GM21737 (cell line): ENCODE measurements at regions not wholly inside any gene's neighbourhood (a gene's known extent, or its start where the extent isn't known, plus 50 kb on each side); places are given as distances from the start of the nearest gene placed in this dataset.

ENCODE experiments used
- ATAC-seq: cut with Tn5 transposase; IDR thresholded peaks from one replicate; pipeline ENCODE4 v1.9.1; 2021; ENCODE audit warnings: mild to moderate bottlenecking, moderate library complexity; ENCODE audit not compliant: unreplicated experiment

GRCh38 chr1:221335161-221336101 is 406.5 kb downstream of the DUSP10 start:
- no peak for ATAC-seq

- no peak for ATAC-seq
Observed at GRCh38 chr1:221336126-221336525, 405.8 kb downstream of the DUSP10 start.

GRCh38 chr1:221337106-221337505 is 404.8 kb downstream of the DUSP10 start:
- no peak for ATAC-seq

GRCh38 chr1:221343136-221343535 is 398.8 kb downstream of the DUSP10 start:
- ATAC-seq: no peak

GRCh38 chr1:221343607-221344006 is 398.3 kb downstream of the DUSP10 start:
- ATAC-seq: no peak

GRCh38 chr1:221344693-221345092 is 397.2 kb downstream of the DUSP10 start:
- no peak for ATAC-seq

GRCh38 chr1:221347706-221348105 is 394.2 kb downstream of the DUSP10 start:
- no peak for ATAC-seq

- no peak for ATAC-seq
Observed at GRCh38 chr1:221350091-221350490, 391.8 kb downstream of the DUSP10 start.

- no peak for ATAC-seq
Observed at GRCh38 chr1:221356693-221357092, 385.2 kb downstream of the DUSP10 start.

- ATAC-seq: no peak
Observed at GRCh38 chr1:221363039-221363438, 378.9 kb downstream of the DUSP10 start.

GRCh38 chr1:221366495-221367110 is 375.3 kb downstream of the DUSP10 start:
- no peak for ATAC-seq

GRCh38 chr1:221371705-221372104 is 370.2 kb downstream of the DUSP10 start:
- no peak for ATAC-seq

- ATAC-seq: no peak
Observed at GRCh38 chr1:221373795-221374194, 368.1 kb downstream of the DUSP10 start.

- ATAC-seq: no peak
Observed at GRCh38 chr1:221376286-221376685, 365.6 kb downstream of the DUSP10 start.

- ATAC-seq: no peak
Observed at GRCh38 chr1:221381910-221382623, 359.8 kb downstream of the DUSP10 start.

GRCh38 chr1:221392453-221392852 is 349.4 kb downstream of the DUSP10 start:
- ATAC-seq: no peak

- ATAC-seq: no peak
Observed at GRCh38 chr1:221394011-221394544, 347.8 kb downstream of the DUSP10 start.

GRCh38 chr1:221396526-221396925 is 345.4 kb downstream of the DUSP10 start:
- ATAC-seq: no peak

GRCh38 chr1:221397141-221397540 is 344.7 kb downstream of the DUSP10 start:
- ATAC-seq: no peak

- no peak for ATAC-seq
Observed at GRCh38 chr1:221397606-221398005, 344.3 kb downstream of the DUSP10 start.

- no peak for ATAC-seq
Observed at GRCh38 chr1:221405146-221405545, 336.7 kb downstream of the DUSP10 start.
